Body of pancreas (tissue), 4 donors: ENCODE measurements at regions not wholly inside any gene's neighbourhood (a gene's known extent, or its start where the extent isn't known, plus 50 kb on each side); places are given as distances from the start of the nearest gene placed in this dataset.

Source experiments
- ATAC-seq: fragments of 150-250 bp; one replicate; pipeline ENCODE4 v1.9.1; 2016
- DNase-seq, 4 donors: peaks; one replicate each; pipeline ENCODE4 v3.0.0-alpha.2; 2019
- H3K27ac ChIP-seq, 4 donors: fragments of 200-600 bp; sonication (generic); 1 replicate in 3 of 4; 2 replicates in 1 of 4; pipeline versions ENCODE4 v1.5.1 to v1.6.1; 2016 to 2019; ENCODE audit warnings: mild to moderate bottlenecking in 1 of 4, mixed read lengths in 1 of 4, moderate library complexity in 1 of 4
- H3K27me3 ChIP-seq, 2 donors: fragments of 200-600 bp; sonication (generic); one replicate each; pipeline ENCODE4 v1.6.0; 2016; ENCODE audit warnings: mild to moderate bottlenecking in 1 of 2
- H3K36me3 ChIP-seq, 2 donors: fragments of 200-600 bp; sonication (generic); replicated peaks in 1 of 2; 2 replicates each; pipeline ENCODE4 v1.5.1; 2016; ENCODE audit warnings: low read depth in 2 of 2; ENCODE audit not compliant: insufficient read depth in 1 of 2
- H3K4me1 ChIP-seq: fragments of 200-600 bp; sonication (generic); one replicate; pipeline ENCODE4 v1.6.0; 2016
- H3K4me3 ChIP-seq, 2 donors: fragments of 200-600 bp; sonication (generic); 1 replicate in 1 of 2; 2 replicates in 1 of 2; pipeline ENCODE4 v1.5.1; 2016 to 2019
- H3K9me3 ChIP-seq, 3 donors: fragments of 200-600 bp; sonication (generic); 1 replicate in 2 of 3; 2 replicates in 1 of 3; pipeline ENCODE4 v1.5.1; 2016
- POLR2A ChIP-seq, 3 donors: fragments of 450-650 bp; IDR thresholded peaks; one replicate each; pipeline ENCODE4 v1.6.1; 2016; ENCODE audit warnings: antibody characterized with exemption in 3 of 3, mild to moderate bottlenecking in 2 of 3
- WGBS, 2 donors: methylation state at CpG; one replicate each; pipeline ENCODE4 v1.1.5; 2017; 5-methylcytosine and 5-hydroxymethylcytosine counted together
- intact Hi-C: fragments of 100-400 bp; cut with DNase I; formaldehyde crosslinking; loops from one replicate; pipeline ENCODE4 v1.15.1; 2023
- TF ChIP-seq, protein P1 (sequence below), 7 experiments: fragments of 450-650 bp in 4 of 7; fragments of 200-600 bp in 3 of 7; sonication (generic) in 3 of 7; IDR thresholded peaks; one replicate each; pipeline ENCODE4 v1.5.1; 2016 to 2019; ENCODE audit warnings: antibody characterized with exemption in 7 of 7

DNA sequence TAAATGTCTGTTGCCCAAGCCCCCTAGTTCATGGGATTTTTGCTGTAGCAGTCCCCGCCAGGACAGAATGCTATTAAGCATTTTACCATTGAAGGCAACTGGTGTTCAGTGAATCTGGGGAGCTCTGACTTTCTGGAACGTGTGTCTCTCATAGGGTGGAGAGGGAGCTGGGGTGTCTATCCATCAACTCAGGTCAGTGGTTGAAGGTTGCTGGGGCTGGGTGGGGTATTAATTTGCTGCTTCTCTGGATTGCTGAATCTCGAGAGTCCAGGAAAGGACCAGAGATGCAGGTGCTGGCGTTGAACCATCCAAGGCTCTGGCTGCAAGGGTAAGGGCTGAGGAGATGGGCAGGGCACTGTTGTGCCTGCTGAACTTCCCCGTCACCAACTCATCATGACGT lies 66.8 kb upstream of the NCK2 start:
- intact Hi-C loops, result no loop called here
- no peak overlapping the region for H3K4me3 ChIP-seq
- no peaks in the 10 kb centered on the region for H3K27me3 ChIP-seq
- no peak for ATAC-seq
- H3K4me1 ChIP-seq, result no peaks in the 10 kb centered on the region
- WGBS, 2 donors, result 82 to 83% methylated on average over 6 of the region's 6 CpGs
- TF ChIP-seq, protein P1, sequence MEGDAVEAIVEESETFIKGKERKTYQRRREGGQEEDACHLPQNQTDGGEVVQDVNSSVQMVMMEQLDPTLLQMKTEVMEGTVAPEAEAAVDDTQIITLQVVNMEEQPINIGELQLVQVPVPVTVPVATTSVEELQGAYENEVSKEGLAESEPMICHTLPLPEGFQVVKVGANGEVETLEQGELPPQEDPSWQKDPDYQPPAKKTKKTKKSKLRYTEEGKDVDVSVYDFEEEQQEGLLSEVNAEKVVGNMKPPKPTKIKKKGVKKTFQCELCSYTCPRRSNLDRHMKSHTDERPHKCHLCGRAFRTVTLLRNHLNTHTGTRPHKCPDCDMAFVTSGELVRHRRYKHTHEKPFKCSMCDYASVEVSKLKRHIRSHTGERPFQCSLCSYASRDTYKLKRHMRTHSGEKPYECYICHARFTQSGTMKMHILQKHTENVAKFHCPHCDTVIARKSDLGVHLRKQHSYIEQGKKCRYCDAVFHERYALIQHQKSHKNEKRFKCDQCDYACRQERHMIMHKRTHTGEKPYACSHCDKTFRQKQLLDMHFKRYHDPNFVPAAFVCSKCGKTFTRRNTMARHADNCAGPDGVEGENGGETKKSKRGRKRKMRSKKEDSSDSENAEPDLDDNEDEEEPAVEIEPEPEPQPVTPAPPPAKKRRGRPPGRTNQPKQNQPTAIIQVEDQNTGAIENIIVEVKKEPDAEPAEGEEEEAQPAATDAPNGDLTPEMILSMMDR (IDR thresholded peaks at IDR 0.05), result no peak
- no peak for TF ChIP-seq POLR2A (IDR thresholded peaks at IDR 0.05)
- no peaks in the 10 kb centered on the region for H3K36me3 ChIP-seq
- no peak overlapping the region for H3K27ac ChIP-seq
- no peaks in the 10 kb centered on the region for H3K9me3 ChIP-seq
- DNase-seq, result no peak

DNA sequence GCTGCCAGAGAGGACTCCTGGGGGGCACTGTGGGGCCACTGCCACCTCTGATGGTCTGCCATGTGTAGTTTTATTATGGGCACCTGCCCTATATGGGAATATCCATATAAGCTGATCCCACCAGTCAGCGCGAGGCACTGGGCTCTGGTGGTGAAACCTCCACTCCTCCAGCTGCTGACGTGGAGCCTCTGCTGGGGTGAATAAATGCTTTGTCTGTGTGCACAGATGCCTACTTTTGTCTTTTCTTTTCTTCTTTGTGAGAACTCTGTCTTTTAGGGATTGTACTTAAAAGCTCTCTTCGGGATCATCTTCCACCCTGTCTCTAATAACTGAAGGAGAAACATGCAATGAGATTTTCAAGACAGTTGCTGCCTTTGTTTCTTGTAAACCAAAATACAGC lies 68.9 kb upstream of the NCK2 start:
- no peak overlapping the region for H3K4me3 ChIP-seq
- TF ChIP-seq, protein P1 (IDR thresholded peaks at IDR 0.05), result no peak
- TF ChIP-seq POLR2A (IDR thresholded peaks at IDR 0.05), result no peak
- no peak for ATAC-seq
- no peaks in the 10 kb centered on the region for H3K4me1 ChIP-seq
- no peaks in the 10 kb centered on the region for H3K36me3 ChIP-seq
- intact Hi-C loops, result no loop called here
- WGBS, 2 donors, result 83 to 85% methylated on average over 4 of the region's 4 CpGs
- no peak overlapping the region for H3K27ac ChIP-seq
- DNase-seq, result no peak
- no peaks in the 10 kb centered on the region for H3K27me3 ChIP-seq
- no peaks in the 10 kb centered on the region for H3K9me3 ChIP-seq

DNA sequence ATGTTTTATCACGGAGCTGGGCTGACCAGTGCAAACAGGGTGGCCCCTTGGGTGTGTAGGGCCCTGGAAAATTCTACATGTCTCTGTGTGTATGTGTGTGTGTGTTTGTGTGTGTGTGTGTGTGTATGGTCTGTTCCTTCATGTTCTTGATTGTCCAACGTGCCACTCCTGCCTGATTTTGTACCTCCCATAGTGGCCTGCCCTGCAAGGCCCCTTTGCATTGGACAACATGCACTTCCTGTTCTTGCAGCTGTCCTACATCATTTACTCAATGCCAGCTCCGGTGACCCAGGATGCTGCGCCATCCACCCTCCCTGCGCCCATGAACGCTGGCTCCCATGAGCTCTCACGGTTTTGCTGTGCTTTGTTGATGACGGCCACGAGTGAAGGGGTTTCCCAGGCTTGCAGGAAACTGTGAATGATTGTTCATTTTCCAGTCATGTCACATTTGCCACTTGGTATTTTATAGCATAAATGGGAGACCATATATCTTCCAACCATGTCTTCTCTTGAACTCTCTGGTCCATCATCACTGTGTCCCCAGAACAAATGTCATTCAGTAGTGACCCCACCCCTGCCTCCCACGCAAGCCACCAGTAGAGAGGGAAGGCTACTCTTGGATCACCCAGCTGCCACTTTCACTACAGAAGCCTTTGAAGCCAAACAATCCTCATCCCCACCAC lies 69.7 kb upstream of the NCK2 start:
- intact Hi-C loops, result no loop called here
- no peak for DNase-seq
- no peak overlapping the region for H3K27ac ChIP-seq
- H3K4me3 ChIP-seq, result no peak overlapping the region
- no peaks in the 10 kb centered on the region for H3K9me3 ChIP-seq
- no peaks in the 10 kb centered on the region for H3K27me3 ChIP-seq
- no peak for ATAC-seq
- no peaks in the 10 kb centered on the region for H3K36me3 ChIP-seq
- H3K4me1 ChIP-seq, result no peaks in the 10 kb centered on the region
- 72 to 77% methylated on average over 10 of the region's 10 CpGs for WGBS, 2 donors
- TF ChIP-seq, protein P1 (IDR thresholded peaks at IDR 0.05), result no peak
- no peak for TF ChIP-seq POLR2A (IDR thresholded peaks at IDR 0.05)

DNA sequence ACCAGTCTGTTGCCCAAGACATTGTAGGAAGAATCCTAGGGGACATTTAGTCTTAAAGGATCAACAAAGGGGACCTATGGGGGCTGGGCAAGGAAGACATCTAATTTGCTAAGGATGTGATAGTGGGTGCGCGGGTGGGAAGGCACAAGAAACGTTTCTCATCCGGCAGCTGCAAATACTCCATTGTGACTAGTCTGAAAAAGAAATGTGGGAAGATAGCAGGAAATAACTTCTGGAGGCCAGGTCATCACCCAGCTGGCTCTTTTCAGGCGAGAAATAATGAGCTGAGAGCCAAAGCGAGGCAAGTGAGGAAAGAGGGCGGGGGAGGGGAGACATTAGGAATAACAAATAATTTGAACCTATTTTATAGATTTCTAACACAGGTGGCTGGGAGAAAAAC lies 70.3 kb upstream of the NCK2 start:
- TF ChIP-seq, protein P1 (IDR thresholded peaks at IDR 0.05), result no peak
- TF ChIP-seq POLR2A (IDR thresholded peaks at IDR 0.05), result no peak
- intact Hi-C loops, result no loop called here
- no peak overlapping the region for H3K4me3 ChIP-seq
- H3K4me1 ChIP-seq, result no peaks in the 10 kb centered on the region
- no peaks in the 10 kb centered on the region for H3K36me3 ChIP-seq
- DNase-seq (peak in 1 of 4 donors; percentile 19), ATAC-seq (no peak)
- WGBS, 2 donors, result 60 to 70% methylated on average over 7 of the region's 7 CpGs
- no peaks in the 10 kb centered on the region for H3K9me3 ChIP-seq
- no peak overlapping the region for H3K27ac ChIP-seq
- no peaks in the 10 kb centered on the region for H3K27me3 ChIP-seq

DNA sequence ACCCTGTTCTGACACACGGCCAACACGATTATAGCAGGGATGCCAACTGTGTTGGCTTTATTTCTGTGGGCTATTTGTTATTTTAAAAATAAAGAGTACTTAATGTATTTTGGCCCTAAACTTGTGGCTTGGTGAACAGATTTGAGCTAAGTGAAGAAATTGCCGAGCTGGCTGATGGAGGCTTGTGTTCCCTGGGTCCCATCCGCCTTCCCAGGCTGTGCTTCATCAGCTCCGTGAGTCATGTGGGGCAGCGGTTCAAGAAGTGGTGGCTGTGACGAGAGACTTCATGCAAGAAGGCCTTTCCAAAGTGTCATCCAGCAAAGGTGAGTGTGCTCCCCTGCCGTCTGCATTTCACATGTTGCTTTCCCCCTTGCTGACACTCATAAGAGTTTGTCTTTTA lies 73.6 kb upstream of the NCK2 start:
- Histone ChIP-seq H3K4me3 (no peak overlapping the region), H3K36me3 (no peaks in the 10 kb centered on the region), H3K27ac (no peak overlapping the region), H3K4me1 (no peaks in the 10 kb centered on the region), H3K27me3 (no peaks in the 10 kb centered on the region), H3K9me3 (no peaks in the 10 kb centered on the region)
- TF ChIP-seq, protein P1 (IDR thresholded peaks at IDR 0.05), result no peak
- TF ChIP-seq POLR2A (IDR thresholded peaks at IDR 0.05), result no peak
- intact Hi-C loops, result no loop called here
- WGBS, 2 donors, result 65 to 66% methylated on average over 6 to 8 of the region's 8 CpGs
- DNase-seq, result peak in 2 of 4 donors; percentile 21 to 28
- ATAC-seq, result peak; percentile 45
